Adrenal gland (tissue), 9 donors: ENCODE measurements at regions not wholly inside any gene's neighbourhood (a gene's known extent, or its start where the extent isn't known, plus 50 kb on each side); places are given as distances from the start of the nearest gene placed in this dataset.

ENCODE experiments used
- DNase-seq, 7 donors: peaks; one replicate each; pipeline ENCODE4 v3.0.0-alpha.2; 2019 to 2020
- H3K27ac ChIP-seq, 5 donors: fragments of 200-600 bp; sonication (generic) in 4 of 5; 1 replicate in 3 of 5; 2 replicates in 2 of 5; pipeline versions ENCODE4 v1.5.1 to v1.8.0; 2016 to 2020; ENCODE audit warnings: mild to moderate bottlenecking in 1 of 5
- H3K27me3 ChIP-seq: fragments of 200-600 bp; 2 replicates; pipeline ENCODE4 v1.8.0; 2021
- H3K36me3 ChIP-seq, 2 donors: fragments of 200-600 bp; replicated peaks in 1 of 2; 1 replicate in 1 of 2; 2 replicates in 1 of 2; pipeline versions ENCODE4 v1.5.1 to v1.8.0; 2018 to 2022
- H3K4me1 ChIP-seq, 2 donors: fragments of 200-600 bp; replicated peaks in 1 of 2; 1 replicate in 1 of 2; 2 replicates in 1 of 2; pipeline versions ENCODE4 v1.5.1 to v1.8.0; 2018 to 2021
- H3K4me3 ChIP-seq, 4 donors: fragments of 200-600 bp; sonication (generic) in 3 of 4; one replicate each; pipeline ENCODE4 v1.5.1; 2016 to 2018
- H3K9me3 ChIP-seq, 3 donors: fragments of 200-600 bp; sonication (generic) in 1 of 3; replicated peaks in 1 of 3; 1 replicate in 2 of 3; 2 replicates in 1 of 3; pipeline versions ENCODE4 v1.5.1 to v1.8.0; 2016 to 2021
- CTCF ChIP-seq, 6 experiments: fragments of 450-650 bp in 4 of 6; fragments of 200-600 bp in 2 of 6; sonication (generic) in 1 of 6; IDR thresholded peaks; 1 replicate in 5 of 6; 2 replicates in 1 of 6; pipeline versions ENCODE4 v1.5.1 to v1.8.0; 2016 to 2021; ENCODE audit warnings: antibody characterized with exemption in 6 of 6, mild to moderate bottlenecking in 2 of 6, moderate library complexity in 1 of 6
- POLR2A ChIP-seq, 2 donors: fragments of 450-650 bp; IDR thresholded peaks; one replicate each; pipeline ENCODE4 v1.6.1; 2017; ENCODE audit warnings: antibody characterized with exemption in 2 of 2, mild to moderate bottlenecking in 2 of 2, moderate library complexity in 1 of 2
- WGBS, 4 donors: extraction: QIAGEN DNeasy Blood & Tissue Kit in 2 of 4; methylation state at CpG; one replicate each; pipeline versions ENCODE4 v1.1.5 to v1.1.7; 2013 to 2017; 5-methylcytosine and 5-hydroxymethylcytosine counted together
- intact Hi-C, 2 donors: fragments of 100-400 bp; cut with DNase I; formaldehyde crosslinking; loops; one replicate each; pipeline versions ENCODE4 v1.14.1 to v1.15.0; 2022 to 2023
- donor health status: healthy with polysubstance abuse.
- donor health status: Bipolar disorder and iron deficiency.
- donor health status: DM: yes; HTN: yes; CAD: no.
- donor health status: DM: no; HTN: no; CAD: no.
- donor health status: DM: no; HTN: no; CAD: no.

GRCh38 chr3:151561878-151562277 lies 101.0 kb upstream of the IGSF10 start:
- no peak for TF ChIP-seq POLR2A (IDR thresholded peaks at IDR 0.05)
- TF ChIP-seq CTCF (IDR thresholded peaks at IDR 0.05) = no peak

GRCh38 chr3:151560738-151561137 lies 99.9 kb upstream of the IGSF10 start:
- no peak for DNase-seq
- Histone ChIP-seq H3K27me3 (no peaks in the 10 kb centered on the region), H3K4me3 (no peak overlapping the region), H3K36me3 (no peaks in the 10 kb centered on the region), H3K9me3 (peaks cover 0 to 5% (median 0%) of the 10 kb centered on the region in 3 donors), H3K27ac (no peak overlapping the region), H3K4me1 (peaks cover 21 to 37% of the 10 kb centered on the region in 2 donors)
- WGBS, 4 donors = 32 to 46% (median 38%) methylated on average over 2 of the region's 2 CpGs
- no peak for TF ChIP-seq POLR2A (IDR thresholded peaks at IDR 0.05)
- TF ChIP-seq CTCF (IDR thresholded peaks at IDR 0.05) = no peak
- intact Hi-C loops = no loop called here

More at GRCh38 chr3:151561878-151562277, 101.0 kb upstream of the IGSF10 start:
- peaks cover 21 to 37% of the 10 kb centered on the region in 2 donors for H3K4me1 ChIP-seq
- peaks cover 0 to 5% (median 0%) of the 10 kb centered on the region in 3 donors for H3K9me3 ChIP-seq
- no peak overlapping the region for H3K27ac ChIP-seq
- WGBS, 4 donors = 18 to 37% (median 28%) methylated on average over 3 of the region's 3 CpGs
- intact Hi-C loops = no loop called here
- no peaks in the 10 kb centered on the region for H3K36me3 ChIP-seq
- no peaks in the 10 kb centered on the region for H3K27me3 ChIP-seq
- H3K4me3 ChIP-seq = no peak overlapping the region
- DNase-seq = peak in 2 of 7 donors; percentile 32 to 61

- intact Hi-C loops = no loop called here
- no peak overlapping the region for H3K27ac ChIP-seq
- 64 to 82% (median 74%) methylated on average over 5 of the region's 5 CpGs for WGBS, 4 donors
- TF ChIP-seq POLR2A (IDR thresholded peaks at IDR 0.05) = no peak
- peak in 1 of 6 experiments; percentile 12 for TF ChIP-seq CTCF (IDR thresholded peaks at IDR 0.05)
- H3K27me3 ChIP-seq = no peaks in the 10 kb centered on the region
- no peaks in the 10 kb centered on the region for H3K36me3 ChIP-seq
- peak in 2 of 7 donors; percentile 35 to 69 for DNase-seq
- H3K9me3 ChIP-seq = peaks cover 0 to 5% (median 0%) of the 10 kb centered on the region in 3 donors
- peaks cover 21 to 37% of the 10 kb centered on the region in 2 donors for H3K4me1 ChIP-seq
- no peak overlapping the region for H3K4me3 ChIP-seq
Measured at GRCh38 chr3:151559736-151560135, 98.9 kb upstream of the IGSF10 start.

GRCh38 chr3:151558661-151559060 lies 97.8 kb upstream of the IGSF10 start:
- intact Hi-C loops = no loop called here
- no peak overlapping the region for H3K4me3 ChIP-seq
- H3K36me3 ChIP-seq = no peaks in the 10 kb centered on the region
- peak in 1 of 7 donors; percentile 38 for DNase-seq
- H3K4me1 ChIP-seq = peaks cover 21 to 37% of the 10 kb centered on the region in 2 donors
- H3K9me3 ChIP-seq = peaks cover 0 to 5% (median 0%) of the 10 kb centered on the region in 3 donors
- TF ChIP-seq CTCF (IDR thresholded peaks at IDR 0.05) = no peak
- no peak for TF ChIP-seq POLR2A (IDR thresholded peaks at IDR 0.05)
- peak overlapping the region in 2 of 5 donors; percentile 34 to 55 for H3K27ac ChIP-seq
- no peaks in the 10 kb centered on the region for H3K27me3 ChIP-seq
